ENCODE measurements at regions not wholly inside any gene's neighbourhood (a gene's known extent, or its start where the extent isn't known, plus 50 kb on each side); places are given as distances from the start of the nearest gene placed in this dataset.

- no peak for TF ChIP-seq CTCF (conservative IDR thresholded peaks at IDR 0.05; ENCODE audit: low read depth in 2 of 2)
- TF ChIP-seq JUNB (IDR thresholded peaks at IDR 0.05; ENCODE audit: unreplicated experiment), result no peak
- TF ChIP-seq EZH2phosphoT487 (IDR thresholded peaks at IDR 0.05; ENCODE audit: unreplicated experiment), result no peak
- no peak for TF ChIP-seq REST (IDR thresholded peaks at IDR 0.05; ENCODE audit: unreplicated experiment)
- TF ChIP-seq NANOG (IDR thresholded peaks at IDR 0.05; ENCODE audit: borderline replicate concordance), result no peak
- no peak for TF ChIP-seq POLR2AphosphoS5 (IDR thresholded peaks at IDR 0.05; ENCODE audit: low read depth)
- TF ChIP-seq CREB1 (CRISPR knock-in tag; IDR thresholded peaks at IDR 0.05; ENCODE audit: low read depth), result no peak
- TF ChIP-seq EZH2 (IDR thresholded peaks at IDR 0.05; ENCODE audit: low read depth, unreplicated experiment), result no peak
- TF ChIP-seq ETS1 (IDR thresholded peaks at IDR 0.05), result no peak
- no peak for TF ChIP-seq ZNF331 (CRISPR knock-in tag; IDR thresholded peaks at IDR 0.05; ENCODE audit: low read depth)
These were observed 91.1 kb upstream of the ARMCX2 start for GRCh38 chrX:101750744-101751143.
